ENCODE measurements at regions not wholly inside any gene's neighbourhood (a gene's known extent, or its start where the extent isn't known, plus 50 kb on each side); places are given as distances from the start of the nearest gene placed in this dataset.
"Not testable (repeated sequence)": the region's sequence is repeated elsewhere in the genome, so short reads cannot be mapped to it uniquely, and the experiment has no call there.

- intact Hi-C loops (cut with DNase I; ENCODE audit: low total_unique reads) = no loop called here
- H3K9me3 ChIP-seq = no peaks in the 10 kb centered on the region
- H3K4me1 ChIP-seq = peaks cover 5% of the 10 kb centered on the region
- 95 to 96% methylated on average over 1 of the region's 1 CpG for WGBS, 2 donors
- DNase-seq = no peak
- no peaks in the 10 kb centered on the region for H3K36me3 ChIP-seq (ENCODE audit: low read depth, missing control alignments)
- TF ChIP-seq POLR2A (IDR thresholded peaks at IDR 0.05) = no peak
- TF ChIP-seq CTCF (IDR thresholded peaks at IDR 0.05) = no peak
- H3K27ac ChIP-seq = no peak overlapping the region
- H3K4me3 ChIP-seq = no peak overlapping the region
- H3K27me3 ChIP-seq = no peaks in the 10 kb centered on the region
Observed at GRCh38 chr11:122002047-122002446, 114.0 kb downstream of the BLID start.

GRCh38 chr11:121999651-122000050 is 116.4 kb downstream of the BLID start:
- no peak overlapping the region for H3K4me3 ChIP-seq
- no peaks in the 10 kb centered on the region for H3K9me3 ChIP-seq
- H3K27me3 ChIP-seq = no peaks in the 10 kb centered on the region
- intact Hi-C loops (cut with DNase I; ENCODE audit: low total_unique reads) = no loop called here
- DNase-seq = no peak
- H3K36me3 ChIP-seq (ENCODE audit: low read depth, missing control alignments) = no peaks in the 10 kb centered on the region
- WGBS, 2 donors = 65 to 76% methylated on average over 2 of the region's 2 CpGs
- no peak overlapping the region for H3K27ac ChIP-seq
- peaks cover 8% of the 10 kb centered on the region for H3K4me1 ChIP-seq
- no peak for TF ChIP-seq POLR2A (IDR thresholded peaks at IDR 0.05)
- no peak for TF ChIP-seq CTCF (IDR thresholded peaks at IDR 0.05)

DNA sequence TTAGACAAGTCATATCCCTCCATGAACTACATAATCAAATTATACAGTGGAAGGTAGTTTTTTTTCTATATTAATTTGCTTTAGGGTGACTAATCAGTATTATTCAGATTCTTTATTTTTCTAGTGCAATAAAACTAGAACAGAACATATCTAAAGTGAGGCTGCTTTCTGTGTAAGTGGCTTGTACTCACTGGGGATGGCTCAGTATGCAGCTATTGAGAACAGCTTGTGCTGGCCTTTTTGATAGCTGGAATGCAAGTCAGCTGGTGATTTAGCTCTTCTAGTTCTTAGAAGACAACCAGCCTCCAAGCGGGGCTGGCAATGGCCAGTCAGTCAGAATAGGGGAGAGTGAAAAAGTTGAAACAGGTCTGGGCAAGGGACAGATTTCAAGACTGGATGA is 119.4 kb downstream of the BLID start:
- DNase-seq = peak; percentile 71

GRCh38 chr11:121983901-121984300 is 132.1 kb downstream of the BLID start:
- Histone ChIP-seq H3K27ac (no peak overlapping the region), H3K27me3 (no peaks in the 10 kb centered on the region), H3K4me1 (no peaks in the 10 kb centered on the region), H3K36me3 (ENCODE audit: low read depth, missing control alignments) (no peaks in the 10 kb centered on the region), H3K9me3 (no peaks in the 10 kb centered on the region), H3K4me3 (no peak overlapping the region)
- DNase-seq = no peak
- TF ChIP-seq POLR2A (IDR thresholded peaks at IDR 0.05) = no peak
- no peak for TF ChIP-seq CTCF (IDR thresholded peaks at IDR 0.05)
- 61 to 72% methylated on average over 3 of the region's 3 CpGs for WGBS, 2 donors
- intact Hi-C loops (cut with DNase I; ENCODE audit: low total_unique reads) = no loop called here

More for the DNA sequence above, 119.4 kb downstream of the BLID start:
- peaks cover 8% of the 10 kb centered on the region for H3K4me1 ChIP-seq
- no peaks in the 10 kb centered on the region for H3K27me3 ChIP-seq
- WGBS, 2 donors = 29 to 54% methylated on average over 1 of the region's 1 CpG
- intact Hi-C loops (cut with DNase I; ENCODE audit: low total_unique reads) = no loop called here
- H3K27ac ChIP-seq = peak overlapping the region; percentile 15 to 44
- H3K9me3 ChIP-seq = no peaks in the 10 kb centered on the region
- no peak overlapping the region for H3K4me3 ChIP-seq
- no peak for TF ChIP-seq CTCF (IDR thresholded peaks at IDR 0.05)
- TF ChIP-seq POLR2A (IDR thresholded peaks at IDR 0.05) = no peak
- H3K36me3 ChIP-seq (ENCODE audit: low read depth, missing control alignments) = no peaks in the 10 kb centered on the region

DNA sequence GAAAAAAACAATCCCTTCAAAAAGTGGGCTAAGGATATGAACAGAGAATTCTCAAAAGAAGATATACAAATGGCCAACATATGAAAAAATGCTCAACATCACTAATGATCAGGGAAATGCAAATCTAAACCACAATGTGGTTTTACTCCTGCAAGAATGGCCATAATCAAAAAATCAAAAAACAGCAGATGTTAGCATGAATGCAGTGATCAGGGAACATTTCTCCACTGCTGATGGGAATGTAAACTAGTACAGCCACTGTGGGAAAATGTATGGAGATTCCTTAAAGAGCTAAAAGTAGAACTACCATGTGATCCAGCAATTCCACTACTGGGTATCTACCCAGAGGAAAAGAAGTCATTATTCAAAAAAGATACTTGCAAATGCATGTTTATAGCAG is 138.1 kb downstream of the BLID start:
- H3K27me3 ChIP-seq; intact Hi-C loops (cut with DNase I; ENCODE audit: low total_unique reads); H3K36me3 ChIP-seq (ENCODE audit: low read depth, missing control alignments); H3K27ac ChIP-seq; H3K4me3 ChIP-seq; H3K9me3 ChIP-seq; H3K4me1 ChIP-seq; DNase-seq: not testable (repeated sequence)

Data from testis (tissue), 2 donors.